ENCODE measurements at regions not wholly inside any gene's neighbourhood (a gene's known extent, or its start where the extent isn't known, plus 50 kb on each side); places are given as distances from the start of the nearest gene placed in this dataset.
"Not testable (repeated sequence)": the region's sequence is repeated elsewhere in the genome, so short reads cannot be mapped to it uniquely, and the experiment has no call there.

DNA sequence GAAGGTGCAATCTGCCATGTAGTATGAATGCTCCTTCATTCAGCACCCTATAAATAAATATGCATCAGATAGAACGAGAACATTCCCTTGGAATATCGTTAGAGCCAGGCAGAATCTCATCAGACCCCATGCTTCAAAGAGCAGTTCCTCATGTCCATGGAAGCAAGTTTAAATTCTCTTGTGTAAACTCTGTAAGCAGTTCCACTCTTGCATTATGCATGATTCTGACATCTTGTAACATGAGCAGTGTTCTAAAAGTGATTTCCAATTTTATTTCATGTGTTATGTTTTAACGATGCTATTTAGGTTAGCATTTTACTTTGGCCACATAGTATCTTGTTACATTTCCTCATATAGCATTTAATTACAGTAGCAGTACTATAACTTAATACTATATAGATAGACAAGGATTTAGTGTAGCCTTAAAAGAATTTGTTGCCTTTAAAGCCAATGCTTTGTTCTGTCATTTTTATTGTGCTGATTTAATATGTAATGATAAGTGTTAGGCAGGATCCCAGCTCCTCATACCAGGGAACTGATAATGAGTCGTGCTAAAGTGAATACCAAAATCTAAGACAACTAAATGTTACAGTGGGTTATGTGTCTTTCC lies 161.2 kb upstream of the NECTIN3 start:
- DNase-seq, result no peak

DNA sequence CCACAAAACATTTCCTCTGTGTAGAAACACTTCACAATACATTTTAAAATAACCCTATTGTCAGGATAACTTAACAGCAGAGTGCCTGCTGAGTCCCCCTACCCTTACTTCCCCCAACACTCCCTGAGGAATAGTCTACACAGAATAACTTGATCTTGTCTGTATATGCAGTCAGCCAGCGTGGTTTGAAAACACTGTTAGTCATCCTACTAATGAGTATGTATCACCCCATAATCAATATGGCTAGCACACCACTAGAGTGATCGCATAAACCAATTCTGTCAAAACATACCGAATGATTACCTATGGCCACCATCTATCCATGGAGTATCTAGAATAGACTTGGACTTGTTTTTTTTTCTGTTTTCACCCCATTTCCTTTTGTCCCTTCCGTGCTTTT lies 152.7 kb upstream of the NECTIN3 start:
- no peak for DNase-seq

DNA sequence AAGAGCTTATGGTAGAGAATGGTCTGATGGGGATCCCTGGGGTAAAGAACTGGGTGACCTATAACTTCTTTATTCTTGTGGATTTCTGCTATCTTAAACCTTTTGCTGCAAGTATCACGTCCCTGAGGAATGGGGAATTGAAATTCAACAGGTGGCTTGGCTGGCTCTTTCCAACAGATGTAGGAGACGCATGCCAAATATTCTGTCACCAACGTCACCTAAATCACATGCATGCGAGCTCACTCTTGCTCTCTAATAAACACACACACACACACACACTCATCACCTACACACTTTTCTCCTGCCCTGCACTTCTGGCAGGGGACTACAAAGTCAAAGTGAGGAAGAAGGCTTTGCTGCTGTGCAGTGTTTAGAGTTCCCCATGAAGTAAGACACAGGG lies 145.8 kb upstream of the NECTIN3 start:
- DNase-seq, result no peak

DNA sequence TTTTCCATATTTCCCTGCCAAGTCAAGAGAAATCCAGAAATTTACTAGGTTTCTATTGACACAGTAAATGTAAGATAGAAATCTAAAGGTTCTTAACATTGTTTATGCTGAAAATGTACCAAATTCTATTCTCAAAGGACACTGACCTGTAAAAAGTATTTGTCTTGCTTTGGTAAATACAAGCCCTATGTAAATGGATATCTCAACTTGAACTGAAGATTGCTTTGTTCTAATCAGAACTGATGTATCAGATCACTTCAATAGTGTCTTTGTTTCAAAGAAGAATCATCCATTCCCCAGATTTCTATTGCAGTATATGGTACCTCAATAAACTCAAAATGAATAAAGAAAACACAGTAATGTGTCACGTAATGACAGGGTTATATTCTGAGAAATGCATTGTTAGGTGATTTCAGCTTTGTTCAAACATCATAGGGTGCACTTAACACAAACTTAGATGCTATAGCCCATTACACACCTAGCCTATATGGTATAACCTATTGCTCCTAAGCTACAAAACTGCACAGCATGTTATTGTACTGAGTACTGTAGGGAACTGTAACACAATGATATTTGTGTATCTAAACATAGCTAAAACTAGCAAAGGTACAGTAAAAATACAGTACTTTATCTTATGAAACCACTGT lies 143.5 kb upstream of the NECTIN3 start:
- DNase-seq, result no peak

DNA sequence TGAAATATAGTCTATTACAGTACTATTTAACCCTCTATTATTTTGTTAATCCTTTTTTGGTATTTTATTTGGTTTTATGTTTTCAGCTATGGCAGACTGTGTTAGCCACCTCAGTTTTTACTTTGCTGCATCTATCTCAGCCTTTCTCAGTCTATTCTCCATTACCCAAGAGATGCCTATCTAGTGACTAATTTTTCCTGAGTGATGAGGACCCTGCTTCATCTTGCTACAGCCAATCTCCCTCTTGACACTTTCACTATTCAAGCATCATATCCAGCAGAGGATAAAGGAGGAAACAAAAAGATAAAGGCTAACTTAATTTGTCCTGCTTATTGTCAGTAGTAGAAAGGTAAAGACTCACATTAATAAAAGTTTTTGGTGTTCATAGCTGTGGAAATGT lies 141.8 kb upstream of the NECTIN3 start:
- DNase-seq, result no peak

DNA sequence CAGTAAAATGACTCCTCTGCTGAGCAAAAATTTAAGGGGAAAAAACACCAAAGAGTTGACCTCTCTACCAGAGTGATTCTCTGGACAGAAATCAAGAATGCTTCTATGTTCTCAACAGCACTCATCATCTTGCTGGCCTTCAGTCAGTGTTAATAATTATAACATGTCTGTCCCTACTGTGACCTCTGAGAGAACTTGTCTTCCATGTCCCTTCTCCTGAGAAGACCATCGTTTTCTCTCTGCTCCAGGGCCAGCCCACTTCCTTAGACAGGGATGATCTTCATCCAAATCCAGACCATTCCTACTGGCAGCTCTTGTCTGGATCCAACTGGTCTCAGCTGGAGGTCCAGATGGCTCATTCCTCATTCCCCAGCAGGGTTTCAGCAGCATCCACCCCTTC lies 139.0 kb upstream of the NECTIN3 start:
- no peak for DNase-seq

DNA sequence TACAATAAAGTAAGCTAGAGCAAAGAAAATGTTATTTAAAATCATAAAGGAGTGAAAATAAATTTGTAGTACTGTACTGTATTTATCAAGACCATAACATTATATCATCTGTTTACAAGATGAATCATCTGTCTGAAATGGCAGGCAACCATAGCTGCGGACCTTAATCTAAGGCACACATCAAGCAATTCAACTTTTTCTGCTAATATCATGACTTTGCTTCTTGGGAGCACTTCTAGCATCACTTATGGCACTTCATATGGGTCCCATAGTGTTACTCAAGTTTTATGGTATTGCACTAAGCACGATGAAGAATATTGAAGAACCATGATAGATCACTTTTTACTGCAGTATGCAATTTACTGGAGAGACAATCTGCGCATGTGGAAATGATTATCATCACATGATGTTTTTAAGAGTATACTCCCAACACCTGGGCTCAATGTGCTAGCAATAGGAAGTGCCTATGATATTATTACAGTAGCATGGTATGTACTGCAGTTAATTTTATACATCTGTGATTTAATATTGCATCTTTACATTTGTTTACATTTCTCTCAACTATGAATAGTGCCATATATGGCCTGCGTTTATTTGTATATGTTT lies 137.7 kb upstream of the NECTIN3 start:
- DNase-seq, result no peak

DNA sequence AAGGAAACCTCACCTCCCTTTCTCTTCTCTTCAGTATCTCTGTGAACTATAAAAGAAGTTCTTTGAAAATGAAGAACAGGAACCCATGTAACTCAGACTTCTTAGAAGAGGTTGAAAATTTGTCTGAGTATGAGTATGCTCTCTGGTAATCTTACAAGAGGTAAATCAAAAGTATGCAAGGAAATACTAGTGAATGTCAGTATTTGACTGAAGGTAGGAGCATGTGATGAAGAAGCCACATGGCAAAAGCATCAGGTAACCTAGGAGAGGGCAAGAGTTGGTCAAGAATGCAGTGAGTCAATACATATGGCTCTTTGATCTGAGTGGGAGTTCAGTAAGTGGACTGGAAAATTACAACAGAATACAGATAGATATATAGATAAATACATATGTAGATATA lies 133.0 kb upstream of the NECTIN3 start:
- DNase-seq, result no peak

DNA sequence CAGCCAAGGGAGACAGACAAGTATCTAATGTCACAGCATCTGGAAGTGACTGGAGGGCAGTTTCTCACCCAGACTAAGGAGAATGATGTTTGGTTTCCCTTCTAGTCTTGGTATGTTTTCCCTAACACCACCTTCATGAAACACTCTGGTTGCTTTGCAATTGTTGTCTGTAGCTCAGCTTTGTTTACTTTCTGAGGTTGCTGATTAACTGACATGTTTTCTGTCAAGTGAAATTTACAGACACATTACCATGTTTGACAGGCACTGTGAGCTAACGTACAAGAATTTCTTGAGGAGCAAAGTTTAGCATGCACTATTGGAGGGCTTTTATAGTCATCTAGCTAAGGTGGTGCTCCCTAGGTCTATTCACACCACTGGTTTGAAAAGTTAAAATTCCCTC lies 131.6 kb upstream of the NECTIN3 start:
- no peak for DNase-seq

DNA sequence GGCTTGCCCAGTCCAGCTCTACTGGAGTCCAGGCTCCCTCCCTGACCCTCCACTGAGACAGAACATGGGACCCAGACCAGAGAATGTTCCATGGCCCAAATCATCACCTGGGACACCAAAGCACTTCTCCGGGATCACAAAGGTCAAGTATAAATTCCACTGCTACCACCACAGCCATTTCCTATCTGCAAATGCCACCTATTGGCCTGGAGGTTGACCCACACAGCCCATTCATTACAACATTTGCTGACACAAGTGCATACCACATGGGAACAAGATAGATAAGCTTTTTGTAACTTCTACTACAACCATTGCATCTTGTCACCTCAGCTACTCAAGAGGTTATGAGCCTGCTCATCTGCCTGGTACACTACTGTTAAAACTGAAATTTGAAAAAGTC lies 126.8 kb upstream of the NECTIN3 start:
- no peak for DNase-seq

DNA sequence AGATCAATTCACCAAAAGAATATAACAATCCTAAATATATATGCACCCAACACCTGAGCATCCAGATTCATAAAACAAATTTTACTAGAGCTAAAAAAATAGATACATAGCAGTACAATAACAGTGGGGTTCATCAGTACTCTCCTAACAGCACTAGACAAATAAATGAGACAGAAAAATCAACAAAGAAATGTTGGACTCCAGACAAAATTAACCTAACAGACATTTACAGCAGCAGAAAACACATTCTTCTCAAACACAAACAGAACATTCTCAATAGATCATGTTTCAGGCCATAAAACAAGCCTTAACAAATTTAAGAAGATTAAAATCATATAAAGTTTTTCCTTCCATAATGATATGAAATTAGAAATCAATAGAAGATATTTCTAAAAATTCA lies 124.8 kb upstream of the NECTIN3 start:
- no peak for DNase-seq

DNA sequence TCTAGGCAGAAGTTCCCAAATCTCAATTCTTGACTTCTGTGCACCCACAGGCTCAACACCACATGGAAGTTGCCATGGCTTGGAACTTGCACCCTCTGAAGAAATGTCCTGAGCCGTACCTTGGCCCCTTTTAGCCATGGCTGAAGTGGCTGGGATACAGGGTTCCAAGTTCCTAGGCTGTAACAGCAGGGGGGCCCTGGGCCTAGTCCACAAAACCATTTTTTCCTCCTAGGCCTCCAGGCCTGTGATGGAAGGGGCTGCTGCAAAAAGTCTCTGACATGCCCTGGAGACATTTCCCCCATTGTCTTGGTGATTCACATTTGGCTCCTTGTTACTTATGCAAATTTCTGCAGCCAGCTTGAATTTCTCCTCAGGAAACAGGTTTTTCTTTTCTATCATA lies 122.4 kb upstream of the NECTIN3 start:
- not testable (repeated sequence) for DNase-seq

DNA sequence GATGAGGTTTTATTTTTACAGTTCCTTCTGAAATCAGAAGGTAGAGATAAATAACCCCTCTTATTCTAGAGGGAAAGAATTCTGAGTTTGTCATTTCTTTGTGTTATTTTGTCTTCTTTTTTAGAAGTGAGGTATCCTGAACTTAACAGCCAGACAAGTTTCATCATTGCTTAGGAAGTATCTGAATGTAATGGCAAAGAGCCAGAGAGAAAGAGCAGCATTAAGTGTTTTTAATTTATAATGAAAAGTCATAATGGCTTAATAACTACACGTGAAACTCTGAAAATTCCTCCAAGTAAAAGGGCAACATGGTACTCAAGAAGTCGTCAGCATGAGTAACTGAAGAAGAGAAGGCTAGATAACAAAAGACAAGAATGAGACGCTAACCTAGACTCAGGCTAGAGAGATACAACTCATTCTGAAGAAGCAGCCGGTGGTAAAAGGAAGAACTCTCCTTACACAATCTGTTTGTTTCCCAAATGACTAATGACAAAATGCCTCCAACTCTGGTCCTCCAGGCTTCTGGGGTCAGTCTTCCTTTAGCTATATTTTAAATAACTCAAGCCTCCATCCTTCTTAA lies 116.2 kb upstream of the NECTIN3 start:
- DNase-seq, result no peak

DNA sequence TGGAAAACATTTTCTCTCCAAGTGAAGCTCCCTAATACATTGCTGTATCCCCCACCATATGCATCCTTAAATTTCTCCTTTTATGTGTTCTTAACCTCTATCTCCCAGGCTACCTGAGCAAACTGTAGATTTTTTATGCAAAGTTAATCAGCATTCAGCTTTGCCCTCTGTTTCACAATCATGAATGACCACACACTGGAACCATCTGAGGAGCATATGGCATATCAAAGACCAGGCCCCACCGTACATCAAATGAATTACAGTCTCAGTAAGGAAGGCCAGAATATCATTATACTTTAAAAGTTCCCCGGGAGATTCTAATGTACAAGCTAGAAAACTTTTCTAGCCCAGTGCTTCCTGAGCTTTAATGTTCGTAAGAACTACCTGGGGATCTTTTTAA lies 115.5 kb upstream of the NECTIN3 start:
- no peak for DNase-seq

DNA sequence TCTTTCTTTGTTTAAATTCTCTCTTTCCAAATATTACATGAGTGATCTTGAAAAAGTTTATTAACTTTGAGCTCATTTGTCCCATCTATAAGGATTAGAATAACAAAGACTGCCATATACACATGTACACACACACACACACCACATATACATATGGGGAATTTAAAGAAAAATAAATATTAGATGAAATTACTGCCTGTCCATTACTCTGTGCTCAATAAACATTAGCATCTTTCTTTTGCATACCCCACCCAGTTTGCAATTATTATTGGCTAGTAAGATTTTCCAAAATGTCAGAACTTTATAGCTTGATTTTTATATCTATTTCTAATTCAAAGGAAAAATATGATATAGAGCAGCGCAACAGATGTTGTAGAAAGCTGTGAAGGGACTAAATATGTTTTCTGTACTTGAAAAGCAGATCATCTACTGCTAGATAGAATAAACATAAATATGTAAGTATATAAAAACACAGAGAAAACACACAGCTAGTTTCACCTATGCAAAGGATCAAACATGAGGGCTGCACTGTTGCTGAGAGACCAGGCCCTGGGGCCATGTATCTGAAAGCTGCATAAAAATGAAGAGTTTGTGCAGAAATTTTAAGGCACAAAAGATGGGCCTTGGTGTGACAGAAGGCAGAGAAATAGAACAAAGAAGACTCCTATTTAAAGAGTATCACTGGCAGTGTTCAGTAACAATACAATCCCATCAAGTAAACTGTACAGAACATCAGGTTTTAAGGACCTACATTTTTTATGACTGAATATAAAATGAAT lies 114.2 kb upstream of the NECTIN3 start:
- no peak for DNase-seq

DNA sequence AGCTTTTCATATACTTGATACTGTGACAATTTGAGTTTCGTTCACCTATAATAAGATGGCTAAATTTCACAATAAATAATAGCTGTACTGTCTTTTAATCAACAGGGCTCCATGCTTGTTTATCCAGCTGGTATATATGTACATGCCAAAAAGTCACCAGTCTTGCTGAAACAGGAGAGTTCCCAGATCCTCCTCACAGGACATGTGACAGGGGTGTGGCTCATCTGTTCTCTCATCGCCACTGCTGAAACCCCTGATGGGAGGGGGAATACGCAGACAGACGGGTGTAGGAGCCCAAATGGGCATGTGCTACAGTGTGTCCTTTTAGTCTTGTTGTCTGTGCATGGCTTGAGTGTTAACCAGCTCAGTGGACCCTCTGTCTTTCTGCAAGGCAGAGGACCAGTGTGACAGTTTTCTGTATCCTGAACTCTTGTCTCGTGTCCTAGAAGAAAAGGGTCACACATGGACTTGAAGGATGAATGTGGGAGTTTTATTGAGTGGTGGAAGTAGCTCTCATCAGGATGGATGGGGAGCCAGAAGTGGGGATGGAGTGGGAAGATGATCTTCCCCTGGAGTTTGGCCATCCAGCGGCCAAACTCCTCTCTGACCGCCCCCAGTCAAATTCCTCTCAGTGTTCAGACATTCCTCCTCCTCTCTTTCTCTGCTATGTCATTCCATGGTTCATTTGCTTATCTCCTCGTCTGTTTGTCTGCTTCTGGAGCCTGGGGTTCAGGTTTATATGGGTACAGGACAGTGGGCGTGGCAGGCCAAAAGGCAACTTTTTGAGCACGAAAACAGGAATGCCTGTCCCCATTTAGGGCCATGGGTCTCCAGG lies 113.1 kb upstream of the NECTIN3 start:
- DNase-seq, result no peak

DNA sequence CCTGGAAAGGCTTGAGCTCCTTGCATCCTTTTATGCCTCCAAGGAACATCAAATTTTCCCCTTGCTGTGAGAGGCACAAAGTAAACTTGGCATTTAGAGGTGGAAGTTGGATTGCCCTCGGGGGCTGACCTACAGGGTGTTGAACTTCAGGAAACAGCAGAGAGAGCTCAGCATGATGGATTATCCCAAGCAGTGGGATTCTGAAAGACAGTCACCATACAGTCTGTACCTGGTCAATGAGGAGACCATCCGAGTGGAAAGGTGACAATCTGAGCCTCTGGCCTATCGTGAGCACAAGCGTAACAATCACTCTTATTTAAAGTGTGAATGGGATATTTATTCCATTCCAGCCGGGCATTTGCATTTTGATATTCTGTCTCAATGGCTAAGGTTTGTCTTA lies 105.6 kb upstream of the NECTIN3 start:
- DNase-seq, result no peak

DNA sequence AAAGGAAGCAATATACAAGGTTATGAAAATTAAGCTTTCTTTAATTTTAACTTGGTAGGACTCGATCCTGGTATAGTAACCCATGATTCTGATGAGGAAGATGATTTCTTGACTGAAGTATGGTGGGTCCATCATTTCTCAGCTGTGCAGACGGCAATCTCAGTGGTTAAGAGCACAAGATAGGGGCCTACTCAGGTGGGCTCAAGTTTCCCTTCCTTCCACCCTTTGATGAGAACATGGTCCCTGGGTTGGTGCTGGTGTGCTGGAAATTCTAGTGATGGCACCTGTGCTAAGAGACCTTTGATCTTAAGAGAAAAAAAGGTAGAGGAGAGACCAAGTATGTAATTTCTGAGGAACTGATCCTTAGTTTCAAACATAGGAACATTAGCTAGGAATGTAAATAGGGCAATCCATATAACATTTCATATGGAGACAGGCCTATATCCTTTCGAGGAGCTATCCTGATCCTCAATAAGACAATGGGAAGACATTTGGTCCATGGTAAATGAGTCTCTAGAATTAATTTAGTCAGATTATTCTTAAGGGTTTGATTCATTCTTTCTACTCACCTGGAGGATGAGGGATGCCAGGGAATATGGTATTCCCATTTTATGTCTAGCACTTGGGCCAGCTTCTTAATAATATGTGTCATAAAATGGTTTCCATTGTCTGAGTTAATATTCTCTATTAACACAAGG lies 104.5 kb upstream of the NECTIN3 start:
- DNase-seq, result no peak

DNA sequence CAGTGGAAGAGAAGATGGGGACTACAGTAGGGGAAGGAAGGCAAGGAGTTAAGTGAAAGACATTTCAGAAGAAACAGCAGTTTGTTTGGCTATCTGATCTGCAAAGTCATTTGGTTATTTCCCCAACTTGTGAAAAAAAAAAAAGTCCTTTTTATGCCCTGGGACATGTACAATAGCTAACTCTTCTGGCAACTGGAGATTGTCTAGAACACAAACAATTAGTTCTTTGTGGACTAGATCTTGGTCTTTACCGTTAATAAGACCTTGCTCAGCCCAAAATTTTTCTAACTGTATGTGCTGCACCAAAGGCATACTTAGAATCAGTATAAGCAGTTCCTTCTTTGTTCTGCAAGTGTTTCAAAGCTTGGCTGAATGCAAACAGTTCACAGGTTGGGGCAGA lies 103.5 kb upstream of the NECTIN3 start:
- no peak for DNase-seq

DNA sequence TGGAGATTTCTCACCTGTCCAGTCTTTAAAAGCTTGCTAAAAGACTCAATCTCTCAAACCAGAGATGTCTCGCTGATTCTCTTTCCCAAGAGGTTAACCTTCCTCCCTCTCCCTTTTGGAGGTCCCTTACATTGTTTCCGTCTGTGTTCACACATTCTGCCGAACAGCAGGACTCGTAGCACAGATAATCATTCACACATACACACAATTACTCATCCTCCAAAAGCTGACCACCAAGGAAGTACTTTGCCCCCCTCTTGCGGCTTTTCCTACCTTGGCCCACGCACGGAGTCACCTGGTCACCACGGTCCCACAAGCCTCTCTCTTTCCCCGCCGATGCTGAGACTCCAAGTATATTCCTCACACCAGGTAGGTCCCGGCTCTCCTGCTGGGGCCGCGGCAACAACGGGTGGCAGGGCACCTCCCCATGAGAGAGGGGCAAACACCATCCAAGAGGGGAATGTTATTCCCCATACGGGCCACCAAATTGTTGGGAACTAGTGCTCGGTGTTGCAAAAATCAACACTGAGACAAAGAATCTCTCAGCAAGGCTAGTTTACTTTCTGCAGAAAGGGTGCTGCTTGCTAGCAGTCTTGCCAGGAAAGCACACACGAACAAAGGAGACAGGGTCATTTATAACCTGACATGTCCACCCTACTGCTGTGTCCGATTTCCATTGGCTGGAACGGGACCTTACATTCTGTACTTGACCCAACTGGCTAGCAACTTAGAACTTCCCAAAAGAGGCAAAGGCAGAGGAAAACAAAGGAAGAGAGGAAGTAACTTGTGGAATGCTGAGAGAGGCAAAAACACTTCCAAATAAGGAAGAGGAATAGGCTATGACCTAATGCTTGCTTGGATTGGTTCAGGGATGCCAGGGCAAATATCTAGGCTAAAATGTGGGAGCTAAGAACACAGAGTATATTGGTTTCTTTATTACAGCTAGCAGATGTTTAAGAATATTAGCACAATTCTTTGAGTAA lies 102.1 kb upstream of the NECTIN3 start:
- no peak for DNase-seq
